Thyroid gland (tissue), 4 donors: ENCODE measurements at regions not wholly inside any gene's neighbourhood (a gene's known extent, or its start where the extent isn't known, plus 50 kb on each side); places are given as distances from the start of the nearest gene placed in this dataset.

ENCODE experiments used
- POLR2A ChIP-seq, 2 donors: fragments of 450-650 bp; IDR thresholded peaks; one replicate each; pipeline ENCODE4 v1.6.1; 2017; ENCODE audit warnings: antibody characterized with exemption in 2 of 2, mild to moderate bottlenecking in 2 of 2, moderate library complexity in 1 of 2
- TF ChIP-seq, protein P1 (sequence below), 6 experiments: fragments of 200-600 bp in 3 of 6; fragments of 450-650 bp in 3 of 6; sonication (generic) in 3 of 6; IDR thresholded peaks; one replicate each; pipeline ENCODE4 v1.5.1; 2016 to 2019; ENCODE audit warnings: antibody characterized with exemption in 6 of 6, mild to moderate bottlenecking in 2 of 6, inconsistent platforms in 1 of 6, moderate library complexity in 1 of 6

- TF ChIP-seq, protein P1, sequence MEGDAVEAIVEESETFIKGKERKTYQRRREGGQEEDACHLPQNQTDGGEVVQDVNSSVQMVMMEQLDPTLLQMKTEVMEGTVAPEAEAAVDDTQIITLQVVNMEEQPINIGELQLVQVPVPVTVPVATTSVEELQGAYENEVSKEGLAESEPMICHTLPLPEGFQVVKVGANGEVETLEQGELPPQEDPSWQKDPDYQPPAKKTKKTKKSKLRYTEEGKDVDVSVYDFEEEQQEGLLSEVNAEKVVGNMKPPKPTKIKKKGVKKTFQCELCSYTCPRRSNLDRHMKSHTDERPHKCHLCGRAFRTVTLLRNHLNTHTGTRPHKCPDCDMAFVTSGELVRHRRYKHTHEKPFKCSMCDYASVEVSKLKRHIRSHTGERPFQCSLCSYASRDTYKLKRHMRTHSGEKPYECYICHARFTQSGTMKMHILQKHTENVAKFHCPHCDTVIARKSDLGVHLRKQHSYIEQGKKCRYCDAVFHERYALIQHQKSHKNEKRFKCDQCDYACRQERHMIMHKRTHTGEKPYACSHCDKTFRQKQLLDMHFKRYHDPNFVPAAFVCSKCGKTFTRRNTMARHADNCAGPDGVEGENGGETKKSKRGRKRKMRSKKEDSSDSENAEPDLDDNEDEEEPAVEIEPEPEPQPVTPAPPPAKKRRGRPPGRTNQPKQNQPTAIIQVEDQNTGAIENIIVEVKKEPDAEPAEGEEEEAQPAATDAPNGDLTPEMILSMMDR (IDR thresholded peaks at IDR 0.05), result no peak
- no peak for TF ChIP-seq POLR2A (IDR thresholded peaks at IDR 0.05)
Measured at GRCh38 chr3:82607391-82607790, 845.9 kb upstream of the GBE1 start.
